GM18520 (cell line): ENCODE measurements at regions not wholly inside any gene's neighbourhood (a gene's known extent, or its start where the extent isn't known, plus 50 kb on each side); places are given as distances from the start of the nearest gene placed in this dataset.
A peak's percentile ranks its signal among the peaks of the same experiment; 100 is the strongest.

Source experiments
- ATAC-seq: cut with Tn5 transposase; IDR thresholded peaks from one replicate; pipeline ENCODE4 v1.9.1; 2021; ENCODE audit not compliant: unreplicated experiment

DNA sequence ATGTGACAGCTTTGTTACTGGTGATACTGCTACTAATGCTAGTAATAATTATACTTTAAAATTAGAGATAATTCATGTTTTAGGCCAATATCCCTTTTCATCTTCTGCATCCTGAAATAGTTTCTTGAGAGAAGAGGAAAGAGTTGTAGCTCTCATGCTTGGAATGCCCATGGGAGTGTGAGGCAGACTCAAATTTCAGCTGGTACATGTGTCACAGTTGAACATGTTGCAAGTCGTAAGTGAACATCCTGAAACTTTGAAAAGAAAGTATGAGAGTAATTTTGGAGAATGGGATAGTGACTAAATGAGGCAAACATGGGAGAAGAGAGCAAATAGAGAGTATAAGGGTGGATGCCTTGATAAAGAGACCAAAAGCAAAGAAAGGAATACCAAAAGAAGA is 168.0 kb downstream of the TMTC3 start:
- ATAC-seq = no peak

DNA sequence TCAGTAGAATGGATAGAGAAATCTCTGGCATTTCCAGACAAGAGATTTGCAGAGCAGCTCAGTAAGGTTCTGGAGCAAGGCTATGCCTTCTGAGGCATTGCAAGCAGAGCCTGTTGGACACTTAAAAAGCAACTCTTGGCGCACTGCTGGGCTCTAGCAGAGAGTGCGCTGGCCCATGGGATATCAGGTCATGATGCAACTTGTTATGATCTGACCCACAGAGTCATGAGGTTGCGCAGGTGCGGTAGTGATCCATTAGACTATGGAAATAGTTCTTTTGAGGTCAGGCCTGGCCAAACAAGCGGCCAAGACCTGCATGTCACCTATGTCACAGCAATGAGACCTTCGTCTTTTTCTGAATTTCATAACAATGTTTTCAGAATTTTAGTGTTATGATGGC is 168.6 kb downstream of the TMTC3 start:
- no peak for ATAC-seq

GRCh38 chr12:88313554-88313953 is 171.4 kb downstream of the TMTC3 start:
- no peak for ATAC-seq

GRCh38 chr12:88314706-88315105 is 172.6 kb downstream of the TMTC3 start:
- ATAC-seq = no peak

DNA sequence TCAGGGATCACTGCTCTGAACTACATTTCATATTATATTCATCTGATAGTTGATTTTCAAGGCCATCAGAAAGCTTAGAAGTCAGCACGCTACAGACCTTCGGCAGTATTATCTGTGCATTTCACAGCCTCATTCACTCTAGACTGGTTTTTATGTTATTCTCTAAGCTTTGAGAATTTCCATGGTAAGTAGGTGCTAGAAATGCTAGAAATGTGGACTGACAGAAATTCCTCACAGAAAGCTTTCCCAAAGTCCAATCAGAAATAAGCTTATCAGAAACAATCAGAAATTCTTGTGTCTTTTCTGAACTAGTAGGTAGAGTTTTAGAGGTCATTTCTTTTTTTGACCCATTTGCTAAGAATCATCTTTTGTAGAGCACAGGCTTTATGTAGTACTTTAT is 176.6 kb downstream of the TMTC3 start:
- no peak for ATAC-seq

DNA sequence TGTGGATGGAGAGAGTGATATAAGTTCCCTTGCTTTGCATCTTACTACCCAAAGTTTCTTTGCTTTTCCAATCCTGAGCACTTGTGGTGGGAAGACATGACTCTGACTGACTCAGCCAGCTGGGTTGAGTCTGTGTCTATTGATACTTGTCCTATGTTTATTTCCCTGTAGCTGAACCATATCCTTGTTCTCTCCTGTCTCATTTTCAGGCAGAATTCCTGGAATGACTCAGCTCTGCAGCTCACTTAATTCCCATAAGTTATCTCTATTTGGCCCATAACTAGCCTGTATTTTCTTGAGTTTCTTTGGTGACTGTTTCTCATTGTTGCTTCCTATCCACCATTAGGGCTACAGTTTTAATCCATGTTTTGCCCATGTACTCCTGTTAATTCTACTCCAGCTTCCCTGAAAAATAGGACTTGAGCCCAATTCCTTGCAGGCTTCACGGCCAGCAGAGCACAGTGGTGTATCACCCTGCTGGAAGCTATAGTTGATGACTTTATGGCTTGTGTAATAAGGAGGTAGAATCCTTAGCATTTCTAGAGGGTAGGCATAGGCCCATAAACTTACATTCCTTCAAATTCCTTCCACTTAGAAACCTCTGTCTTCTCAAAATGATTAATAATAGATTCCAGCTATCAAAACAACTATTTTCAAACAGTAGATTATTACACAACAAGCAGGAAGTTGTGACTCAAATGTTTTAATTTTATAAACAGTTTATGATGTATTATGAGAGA is 183.1 kb downstream of the TMTC3 start:
- ATAC-seq = no peak

- ATAC-seq = no peak
Observed at GRCh38 chr12:88325816-88326189, 183.7 kb downstream of the TMTC3 start.

DNA sequence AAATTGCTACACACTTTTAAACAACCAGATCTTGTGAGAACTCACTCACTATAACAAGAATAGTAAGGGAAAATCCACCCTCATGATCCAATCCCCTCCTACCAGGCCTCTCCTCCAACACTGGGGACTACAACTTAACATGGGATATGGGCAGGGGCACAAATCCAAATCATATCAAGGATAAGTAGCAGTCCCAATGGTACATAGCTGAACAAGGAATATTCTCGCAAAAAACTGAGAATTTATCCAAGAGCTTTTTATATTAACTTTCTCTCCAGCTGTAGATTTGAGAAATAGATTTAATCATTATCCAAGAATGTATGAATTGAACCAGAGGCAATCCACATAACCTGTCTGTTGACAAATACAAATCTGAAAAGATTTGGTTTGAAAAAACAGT is 185.2 kb downstream of the TMTC3 start:
- ATAC-seq = no peak

- ATAC-seq = no peak
Observed at GRCh38 chr12:88328090-88328489, 186.0 kb downstream of the TMTC3 start.

DNA sequence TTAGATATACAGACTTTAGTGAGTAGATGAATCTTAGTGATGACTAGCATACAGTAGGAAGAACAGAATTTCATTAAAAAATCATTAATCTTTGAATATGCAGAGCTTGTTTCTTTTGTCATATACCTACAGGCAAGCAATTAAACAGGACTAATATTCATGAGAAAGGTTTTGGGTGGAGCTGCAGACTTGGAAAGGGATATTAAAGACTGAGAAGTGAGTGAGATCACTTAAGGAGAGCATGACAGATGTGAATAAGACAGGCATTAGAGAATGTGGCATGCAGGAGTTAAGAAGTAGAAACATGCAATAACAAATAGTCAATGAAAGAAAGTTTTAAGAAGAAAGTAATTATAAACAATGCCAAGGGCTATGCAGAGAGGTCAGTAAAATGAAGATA is 187.7 kb downstream of the TMTC3 start:
- no peak for ATAC-seq

- ATAC-seq = no peak
Observed at GRCh38 chr12:88334271-88334670, 192.2 kb downstream of the TMTC3 start.

- ATAC-seq = no peak
Observed at GRCh38 chr12:88336076-88336739, 194.1 kb downstream of the TMTC3 start.

DNA sequence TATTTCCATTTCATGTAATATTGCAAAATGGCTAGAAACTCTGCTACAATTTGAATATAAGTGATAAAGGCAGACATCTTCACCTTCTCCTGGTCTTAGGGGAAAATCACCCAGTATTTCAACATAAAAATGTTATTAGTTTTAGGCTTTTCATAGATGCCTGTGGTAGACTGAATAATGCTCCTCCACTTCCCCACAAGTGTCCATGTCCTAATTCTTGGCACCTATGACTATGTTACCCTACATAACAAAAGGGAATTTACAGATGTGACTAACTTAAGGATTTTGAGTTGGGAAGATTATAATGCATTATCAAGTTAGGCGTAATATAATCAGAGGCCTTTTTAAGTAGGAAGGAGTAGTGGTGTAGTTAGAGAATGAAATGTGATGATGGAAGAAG is 196.4 kb downstream of the TMTC3 start:
- ATAC-seq = no peak

- ATAC-seq = peak; percentile 73
Observed at GRCh38 chr12:88339254-88339949, 197.3 kb downstream of the TMTC3 start.

- no peak for ATAC-seq
Observed at GRCh38 chr12:88339966-88340365, 197.9 kb downstream of the TMTC3 start.

- ATAC-seq = no peak
Observed at GRCh38 chr12:88342251-88342806, 200.2 kb downstream of the TMTC3 start.

- no peak for ATAC-seq
Observed at GRCh38 chr12:88351146-88351545, 209.0 kb downstream of the TMTC3 start.

GRCh38 chr12:88354691-88355090 is 212.6 kb downstream of the TMTC3 start:
- no peak for ATAC-seq

DNA sequence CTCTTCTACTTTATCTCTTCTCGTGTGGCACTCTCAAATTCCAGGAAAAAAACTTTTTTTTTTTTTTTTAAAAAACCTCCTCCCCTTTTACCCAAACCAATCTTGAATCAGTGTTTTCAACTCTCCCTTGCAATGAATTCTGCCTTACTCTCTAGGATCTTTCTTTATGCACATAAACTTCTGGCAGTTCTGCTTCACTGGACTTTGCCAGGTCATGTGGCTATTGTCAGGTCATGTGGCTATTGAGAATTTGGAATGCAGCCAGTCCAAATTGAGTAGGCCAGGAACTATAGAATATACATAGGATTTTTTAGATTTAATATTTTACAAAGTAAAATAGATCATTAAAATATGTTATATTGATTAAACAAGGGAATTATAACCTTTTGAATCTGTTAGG is 218.2 kb downstream of the TMTC3 start:
- ATAC-seq = no peak

GRCh38 chr12:88361493-88361892 is 218.8 kb downstream of the KITLG start:
- ATAC-seq = no peak

- no peak for ATAC-seq
Observed at GRCh38 chr12:88362439-88362838, 217.8 kb downstream of the KITLG start.

DNA sequence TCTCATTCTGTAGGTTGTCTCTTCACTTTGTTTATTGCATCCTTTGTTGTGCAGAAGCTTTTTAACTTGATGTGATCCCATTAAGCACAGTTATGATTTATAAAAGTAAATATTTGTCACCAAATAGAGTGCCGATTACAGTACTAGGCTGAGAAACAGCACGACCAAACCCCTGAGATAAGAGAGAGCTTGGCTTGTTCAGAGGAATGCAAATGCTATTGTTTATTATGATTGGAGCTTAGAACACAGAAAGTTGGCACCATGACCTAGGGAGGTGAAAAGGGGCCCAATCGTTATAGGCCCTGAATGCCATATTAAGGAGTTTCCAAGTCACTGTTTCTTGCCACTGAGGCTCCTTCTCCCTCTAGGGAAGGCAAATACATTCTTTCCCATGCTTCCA is 214.9 kb downstream of the KITLG start:
- no peak for ATAC-seq
